ENCODE measurements at regions not wholly inside any gene's neighbourhood (a gene's known extent, or its start where the extent isn't known, plus 50 kb on each side); places are given as distances from the start of the nearest gene placed in this dataset.

- 48% methylated on average over 5 of the region's 5 CpGs for WGBS
- Histone ChIP-seq H3K4me1 (ENCODE audit: control insufficient read depth, insufficient read depth, low read length) (no peaks in the 10 kb centered on the region), H3K4me3 (ENCODE audit: low read length) (no peak overlapping the region), H3K27ac (ENCODE audit: low read length) (no peak overlapping the region), H3K9me3 (ENCODE audit: control insufficient read depth, low read length) (peaks cover 4% of the 10 kb centered on the region), H3K27me3 (ENCODE audit: control insufficient read depth, insufficient read depth) (no peaks in the 10 kb centered on the region)
- no peak for DNase-seq
- intact Hi-C loops (cut with DNase I): no loop called here
- ATAC-seq: no peak
Measured at GRCh38 chr2:60271713-60272112, 281.7 kb downstream of the BCL11A start.

GRCh38 chr2:60271131-60271530, 282.3 kb downstream of the BCL11A start:
- intact Hi-C loops (cut with DNase I): no loop called here
- H3K4me1 ChIP-seq (ENCODE audit: control insufficient read depth, insufficient read depth, low read length): no peaks in the 10 kb centered on the region
- no peak for ATAC-seq
- no peak overlapping the region for H3K27ac ChIP-seq (ENCODE audit: low read length)
- H3K9me3 ChIP-seq (ENCODE audit: control insufficient read depth, low read length): peaks cover 4% of the 10 kb centered on the region
- DNase-seq: no peak
- WGBS: 79% methylated on average over 7 of the region's 7 CpGs
- H3K27me3 ChIP-seq (ENCODE audit: control insufficient read depth, insufficient read depth): no peaks in the 10 kb centered on the region
- H3K4me3 ChIP-seq (ENCODE audit: low read length): no peak overlapping the region

GRCh38 chr2:60268661-60269060, 284.8 kb downstream of the BCL11A start:
- 93% methylated on average over 2 of the region's 2 CpGs for WGBS
- Histone ChIP-seq H3K9me3 (ENCODE audit: control insufficient read depth, low read length) (no peaks in the 10 kb centered on the region), H3K27me3 (ENCODE audit: control insufficient read depth, insufficient read depth) (no peaks in the 10 kb centered on the region), H3K4me3 (ENCODE audit: low read length) (no peak overlapping the region), H3K27ac (ENCODE audit: low read length) (no peak overlapping the region), H3K4me1 (ENCODE audit: control insufficient read depth, insufficient read depth, low read length) (no peaks in the 10 kb centered on the region)
- intact Hi-C loops (cut with DNase I): no loop called here
- DNase-seq (no peak), ATAC-seq (no peak)

- H3K9me3 ChIP-seq (ENCODE audit: control insufficient read depth, low read length): no peaks in the 10 kb centered on the region
- 75% methylated on average over 4 of the region's 4 CpGs for WGBS
- intact Hi-C loops (cut with DNase I): no loop called here
- no peak overlapping the region for H3K27ac ChIP-seq (ENCODE audit: low read length)
- no peaks in the 10 kb centered on the region for H3K27me3 ChIP-seq (ENCODE audit: control insufficient read depth, insufficient read depth)
- ATAC-seq (no peak), DNase-seq (no peak)
- no peak overlapping the region for H3K4me3 ChIP-seq (ENCODE audit: low read length)
- no peaks in the 10 kb centered on the region for H3K4me1 ChIP-seq (ENCODE audit: control insufficient read depth, insufficient read depth, low read length)
Measured at GRCh38 chr2:60268032-60268431, 285.4 kb downstream of the BCL11A start.

GRCh38 chr2:60267122-60267521, 286.3 kb downstream of the BCL11A start:
- intact Hi-C loops (cut with DNase I): no loop called here
- no peaks in the 10 kb centered on the region for H3K9me3 ChIP-seq (ENCODE audit: control insufficient read depth, low read length)
- H3K4me1 ChIP-seq (ENCODE audit: control insufficient read depth, insufficient read depth, low read length): no peaks in the 10 kb centered on the region
- H3K27ac ChIP-seq (ENCODE audit: low read length): no peak overlapping the region
- WGBS: 85% methylated on average over 5 of the region's 5 CpGs
- H3K4me3 ChIP-seq (ENCODE audit: low read length): no peak overlapping the region
- no peak for DNase-seq
- ATAC-seq: no peak
- no peaks in the 10 kb centered on the region for H3K27me3 ChIP-seq (ENCODE audit: control insufficient read depth, insufficient read depth)

GRCh38 chr2:60262178-60262577, 291.3 kb downstream of the BCL11A start:
- Histone ChIP-seq H3K27me3 (ENCODE audit: control insufficient read depth, insufficient read depth) (no peaks in the 10 kb centered on the region), H3K4me1 (ENCODE audit: control insufficient read depth, insufficient read depth, low read length) (no peaks in the 10 kb centered on the region), H3K9me3 (ENCODE audit: control insufficient read depth, low read length) (no peaks in the 10 kb centered on the region), H3K27ac (ENCODE audit: low read length) (no peak overlapping the region), H3K4me3 (ENCODE audit: low read length) (no peak overlapping the region)
- 79% methylated on average over 7 of the region's 7 CpGs for WGBS
- no peak for ATAC-seq
- intact Hi-C loops (cut with DNase I): no loop called here
- no peak for DNase-seq

GRCh38 chr2:60260639-60261296, 292.7 kb downstream of the BCL11A start:
- H3K9me3 ChIP-seq (ENCODE audit: control insufficient read depth, low read length): no peaks in the 10 kb centered on the region
- WGBS: 66% methylated on average over 13 of the region's 13 CpGs
- DNase-seq: no peak
- H3K27me3 ChIP-seq (ENCODE audit: control insufficient read depth, insufficient read depth): no peaks in the 10 kb centered on the region
- H3K4me3 ChIP-seq (ENCODE audit: low read length): no peak overlapping the region
- intact Hi-C loops (cut with DNase I): no loop called here
- ATAC-seq: no peak
- H3K27ac ChIP-seq (ENCODE audit: low read length): no peak overlapping the region
- no peaks in the 10 kb centered on the region for H3K4me1 ChIP-seq (ENCODE audit: control insufficient read depth, insufficient read depth, low read length)

- H3K4me1 ChIP-seq (ENCODE audit: control insufficient read depth, insufficient read depth, low read length): no peaks in the 10 kb centered on the region
- no peak for DNase-seq
- H3K27me3 ChIP-seq (ENCODE audit: control insufficient read depth, insufficient read depth): no peaks in the 10 kb centered on the region
- 97% methylated on average over 1 of the region's 1 CpG for WGBS
- H3K27ac ChIP-seq (ENCODE audit: low read length): no peak overlapping the region
- no peak overlapping the region for H3K4me3 ChIP-seq (ENCODE audit: low read length)
- ATAC-seq: no peak
- intact Hi-C loops (cut with DNase I): no loop called here
- no peaks in the 10 kb centered on the region for H3K9me3 ChIP-seq (ENCODE audit: control insufficient read depth, low read length)
Measured at GRCh38 chr2:60259781-60260180, 293.7 kb downstream of the BCL11A start.

- Histone ChIP-seq H3K4me1 (ENCODE audit: control insufficient read depth, insufficient read depth, low read length) (no peaks in the 10 kb centered on the region), H3K4me3 (ENCODE audit: low read length) (no peak overlapping the region), H3K27me3 (ENCODE audit: control insufficient read depth, insufficient read depth) (no peaks in the 10 kb centered on the region), H3K27ac (ENCODE audit: low read length) (no peak overlapping the region), H3K9me3 (ENCODE audit: control insufficient read depth, low read length) (no peaks in the 10 kb centered on the region)
- 37% methylated on average over 6 of the region's 6 CpGs for WGBS
- ATAC-seq (no peak), DNase-seq (no peak)
- intact Hi-C loops (cut with DNase I): no loop called here
Measured at GRCh38 chr2:60252581-60253150, 300.8 kb downstream of the BCL11A start.

- no peak for ATAC-seq
Measured at GRCh38 chr2:60251247-60251646, 302.2 kb downstream of the BCL11A start.

GRCh38 chr2:60249879-60250278, 303.6 kb downstream of the BCL11A start:
- no peak for ATAC-seq
- peaks cover 1% of the 10 kb centered on the region for H3K4me1 ChIP-seq (ENCODE audit: control insufficient read depth, insufficient read depth, low read length)
- H3K27me3 ChIP-seq (ENCODE audit: control insufficient read depth, insufficient read depth): no peaks in the 10 kb centered on the region
- 92% methylated on average over 5 of the region's 5 CpGs for WGBS
- no peaks in the 10 kb centered on the region for H3K9me3 ChIP-seq (ENCODE audit: control insufficient read depth, low read length)
- H3K4me3 ChIP-seq (ENCODE audit: low read length): no peak overlapping the region
- no peak overlapping the region for H3K27ac ChIP-seq (ENCODE audit: low read length)
- intact Hi-C loops (cut with DNase I): no loop called here
- DNase-seq: no peak

More at GRCh38 chr2:60251247-60251646, 302.2 kb downstream of the BCL11A start:
- Histone ChIP-seq H3K27me3 (ENCODE audit: control insufficient read depth, insufficient read depth) (no peaks in the 10 kb centered on the region), H3K9me3 (ENCODE audit: control insufficient read depth, low read length) (no peaks in the 10 kb centered on the region), H3K4me1 (ENCODE audit: control insufficient read depth, insufficient read depth, low read length) (peaks cover 1% of the 10 kb centered on the region), H3K4me3 (ENCODE audit: low read length) (no peak overlapping the region), H3K27ac (ENCODE audit: low read length) (no peak overlapping the region)
- intact Hi-C loops (cut with DNase I): no loop called here
- DNase-seq: no peak

- no peaks in the 10 kb centered on the region for H3K27me3 ChIP-seq (ENCODE audit: control insufficient read depth, insufficient read depth)
- H3K4me1 ChIP-seq (ENCODE audit: control insufficient read depth, insufficient read depth, low read length): peaks cover 1% of the 10 kb centered on the region
- H3K4me3 ChIP-seq (ENCODE audit: low read length): no peak overlapping the region
- ATAC-seq: no peak
- WGBS: 69% methylated on average over 9 of the region's 9 CpGs
- intact Hi-C loops (cut with DNase I): no loop called here
- no peaks in the 10 kb centered on the region for H3K9me3 ChIP-seq (ENCODE audit: control insufficient read depth, low read length)
- no peak for DNase-seq
- no peak overlapping the region for H3K27ac ChIP-seq (ENCODE audit: low read length)
Measured at GRCh38 chr2:60247471-60247870, 306.0 kb downstream of the BCL11A start.
